ENCODE measurements at regions not wholly inside any gene's neighbourhood (a gene's known extent, or its start where the extent isn't known, plus 50 kb on each side); places are given as distances from the start of the nearest gene placed in this dataset.

- H3K27ac Mint-ChIP-seq = peak overlapping the region; percentile 53
- ATAC-seq = no peak
- DNase-seq (ENCODE audit: low spot score in 2 of 2) = peak in 1 of 2 donors; percentile 13
- no peaks in the 10 kb centered on the region for H3K36me3 Mint-ChIP-seq
- no peaks in the 10 kb centered on the region for H3K9me3 Mint-ChIP-seq
- H3K4me3 Mint-ChIP-seq = no peak overlapping the region
- H3K4me1 Mint-ChIP-seq = no peaks in the 10 kb centered on the region
These were observed 155.0 kb upstream of the TSHZ3 start for GRCh38 chr19:31504221-31504620.

- Mint-ChIP-seq H3K36me3 (no peaks in the 10 kb centered on the region), H3K4me1 (no peaks in the 10 kb centered on the region), H3K27ac (no peak overlapping the region), H3K4me3 (no peak overlapping the region), H3K9me3 (no peaks in the 10 kb centered on the region)
- DNase-seq (ENCODE audit: low spot score in 2 of 2) = peak in 1 of 2 donors; percentile 2
- peak; percentile 27 for ATAC-seq
These were observed 156.3 kb upstream of the TSHZ3 start for GRCh38 chr19:31505596-31505910.

GRCh38 chr19:31506102-31506501 is 156.9 kb upstream of the TSHZ3 start:
- Mint-ChIP-seq H3K9me3 (no peaks in the 10 kb centered on the region), H3K27ac (no peak overlapping the region), H3K4me1 (no peaks in the 10 kb centered on the region), H3K4me3 (no peak overlapping the region), H3K36me3 (no peaks in the 10 kb centered on the region)
- peak in 1 of 2 donors; percentile 22 for DNase-seq (ENCODE audit: low spot score in 2 of 2)
- ATAC-seq = no peak

GRCh38 chr19:31510635-31511034 is 161.4 kb upstream of the TSHZ3 start:
- DNase-seq (ENCODE audit: low spot score in 2 of 2) = no peak
- H3K27ac Mint-ChIP-seq = no peak overlapping the region
- H3K4me1 Mint-ChIP-seq = no peaks in the 10 kb centered on the region
- ATAC-seq = no peak
- no peaks in the 10 kb centered on the region for H3K9me3 Mint-ChIP-seq
- H3K4me3 Mint-ChIP-seq = no peak overlapping the region
- no peaks in the 10 kb centered on the region for H3K36me3 Mint-ChIP-seq

- Mint-ChIP-seq H3K4me1 (no peaks in the 10 kb centered on the region), H3K9me3 (no peaks in the 10 kb centered on the region), H3K4me3 (no peak overlapping the region), H3K27ac (no peak overlapping the region), H3K36me3 (no peaks in the 10 kb centered on the region)
- ATAC-seq (no peak), DNase-seq (ENCODE audit: low spot score in 2 of 2) (no peak)
These were observed 161.9 kb upstream of the TSHZ3 start for GRCh38 chr19:31511098-31511497.

GRCh38 chr19:31511696-31512095 is 162.5 kb upstream of the TSHZ3 start:
- DNase-seq (ENCODE audit: low spot score in 2 of 2) = no peak
- Mint-ChIP-seq H3K4me1 (no peaks in the 10 kb centered on the region), H3K4me3 (no peak overlapping the region), H3K27ac (no peak overlapping the region), H3K9me3 (no peaks in the 10 kb centered on the region), H3K36me3 (no peaks in the 10 kb centered on the region)
- no peak for ATAC-seq

- H3K4me1 Mint-ChIP-seq = no peaks in the 10 kb centered on the region
- no peak overlapping the region for H3K4me3 Mint-ChIP-seq
- DNase-seq (ENCODE audit: low spot score in 2 of 2) = no peak
- ATAC-seq = no peak
- H3K27ac Mint-ChIP-seq = no peak overlapping the region
- no peaks in the 10 kb centered on the region for H3K36me3 Mint-ChIP-seq
- peaks cover 2% of the 10 kb centered on the region for H3K9me3 Mint-ChIP-seq
These were observed 163.1 kb upstream of the TSHZ3 start for GRCh38 chr19:31512181-31512970.

- H3K4me3 Mint-ChIP-seq = no peak overlapping the region
- DNase-seq (ENCODE audit: low spot score in 2 of 2) = peak in 1 of 2 donors; percentile 8
- H3K4me1 Mint-ChIP-seq = no peaks in the 10 kb centered on the region
- peaks cover 2% of the 10 kb centered on the region for H3K9me3 Mint-ChIP-seq
- H3K36me3 Mint-ChIP-seq = no peaks in the 10 kb centered on the region
- no peak for ATAC-seq
- no peak overlapping the region for H3K27ac Mint-ChIP-seq
These were observed 164.6 kb upstream of the TSHZ3 start for GRCh38 chr19:31513841-31514240.

GRCh38 chr19:31515931-31516330 is 166.7 kb upstream of the TSHZ3 start:
- Mint-ChIP-seq H3K4me3 (no peak overlapping the region), H3K9me3 (peaks cover 3% of the 10 kb centered on the region), H3K36me3 (no peaks in the 10 kb centered on the region), H3K4me1 (no peaks in the 10 kb centered on the region), H3K27ac (no peak overlapping the region)
- ATAC-seq = no peak
- DNase-seq (ENCODE audit: low spot score in 2 of 2) = peak in 1 of 2 donors; percentile 10

GRCh38 chr19:31516756-31517155 is 167.5 kb upstream of the TSHZ3 start:
- ATAC-seq = no peak

GRCh38 chr19:31517224-31518180 is 168.3 kb upstream of the TSHZ3 start:
- Mint-ChIP-seq H3K9me3 (peaks cover 10% of the 10 kb centered on the region), H3K4me1 (no peaks in the 10 kb centered on the region), H3K4me3 (no peak overlapping the region), H3K36me3 (no peaks in the 10 kb centered on the region), H3K27ac (no peak overlapping the region)
- DNase-seq (ENCODE audit: low spot score in 2 of 2) = peak in 1 of 2 donors; percentile 29
- no peak for ATAC-seq

More at GRCh38 chr19:31516756-31517155, 167.5 kb upstream of the TSHZ3 start:
- no peaks in the 10 kb centered on the region for H3K4me1 Mint-ChIP-seq
- H3K9me3 Mint-ChIP-seq = peaks cover 9% of the 10 kb centered on the region
- peak in 1 of 2 donors; percentile 32 for DNase-seq (ENCODE audit: low spot score in 2 of 2)
- H3K36me3 Mint-ChIP-seq = no peaks in the 10 kb centered on the region
- no peak overlapping the region for H3K27ac Mint-ChIP-seq
- H3K4me3 Mint-ChIP-seq = no peak overlapping the region

GRCh38 chr19:31518216-31519020 is 169.2 kb upstream of the TSHZ3 start:
- no peaks in the 10 kb centered on the region for H3K36me3 Mint-ChIP-seq
- no peak overlapping the region for H3K27ac Mint-ChIP-seq
- peak in 1 of 2 donors; percentile 18 for DNase-seq (ENCODE audit: low spot score in 2 of 2)
- H3K4me3 Mint-ChIP-seq = no peak overlapping the region
- H3K4me1 Mint-ChIP-seq = no peaks in the 10 kb centered on the region
- peaks cover 10% of the 10 kb centered on the region for H3K9me3 Mint-ChIP-seq
- no peak for ATAC-seq

GRCh38 chr19:31519256-31519655 is 170.0 kb upstream of the TSHZ3 start:
- no peak for ATAC-seq
- H3K4me3 Mint-ChIP-seq = no peak overlapping the region
- H3K4me1 Mint-ChIP-seq = no peaks in the 10 kb centered on the region
- DNase-seq (ENCODE audit: low spot score in 2 of 2) = peak in 1 of 2 donors; percentile 0
- H3K9me3 Mint-ChIP-seq = peaks cover 12% of the 10 kb centered on the region
- H3K27ac Mint-ChIP-seq = no peak overlapping the region
- no peaks in the 10 kb centered on the region for H3K36me3 Mint-ChIP-seq

- Mint-ChIP-seq H3K9me3 (peaks cover 16% of the 10 kb centered on the region), H3K4me3 (no peak overlapping the region), H3K4me1 (no peaks in the 10 kb centered on the region), H3K27ac (no peak overlapping the region), H3K36me3 (no peaks in the 10 kb centered on the region)
- DNase-seq (ENCODE audit: low spot score in 2 of 2) = peak in 1 of 2 donors; percentile 20
- no peak for ATAC-seq
These were observed 170.7 kb upstream of the TSHZ3 start for GRCh38 chr19:31519908-31520307.

- Mint-ChIP-seq H3K27ac (no peak overlapping the region), H3K9me3 (peaks cover 19% of the 10 kb centered on the region), H3K36me3 (no peaks in the 10 kb centered on the region), H3K4me3 (no peak overlapping the region), H3K4me1 (no peaks in the 10 kb centered on the region)
- no peak for ATAC-seq
- no peak for DNase-seq (ENCODE audit: low spot score in 2 of 2)
These were observed 171.4 kb upstream of the TSHZ3 start for GRCh38 chr19:31520633-31521032.
